Calu3 (cell line): ENCODE measurements at regions not wholly inside any gene's neighbourhood (a gene's known extent, or its start where the extent isn't known, plus 50 kb on each side); places are given as distances from the start of the nearest gene placed in this dataset.
"Not testable (repeated sequence)": the region's sequence is repeated elsewhere in the genome, so short reads cannot be mapped to it uniquely, and the experiment has no call there.

ENCODE experiments used
- BruUV-seq: library from RNA; stranded (reverse); fragments of 400-500 nt; replicated peaks from 2 replicates; lab custom pipeline; 2021; lab: Mats Ljungman, UMichigan
- CTCF ChIA-PET: fragments of 300-600 bp; sonication (Branson Sonifier 250); formaldehyde crosslinking; loops from one replicate; lab custom pipeline; 2022; ENCODE audit warnings: antibody characterized with exemption; lab: Charles Lee
- DNase-seq: peaks from one replicate; pipeline ENCODE4 v3.0.0; 2022
- H3K27ac Mint-ChIP-seq: one replicate; pipeline ENCODE4 v1.8.0; 2022; ENCODE audit warnings: mixed read lengths; ENCODE audit not compliant: unreplicated experiment
- H3K27me3 Mint-ChIP-seq: one replicate; pipeline ENCODE4 v1.8.0; 2022; ENCODE audit warnings: mixed read lengths; ENCODE audit not compliant: unreplicated experiment
- H3K36me3 Mint-ChIP-seq: one replicate; pipeline ENCODE4 v1.8.0; 2022; ENCODE audit warnings: mild to moderate bottlenecking, moderate library complexity, mixed read lengths; ENCODE audit not compliant: insufficient read depth, unreplicated experiment
- H3K4me1 Mint-ChIP-seq: one replicate; pipeline ENCODE4 v1.8.0; 2022; ENCODE audit warnings: mild to moderate bottlenecking, low read depth, mixed read lengths; ENCODE audit not compliant: unreplicated experiment
- H3K4me3 Mint-ChIP-seq: one replicate; pipeline ENCODE4 v1.8.0; 2022; ENCODE audit warnings: mild to moderate bottlenecking, low read depth, moderate library complexity, mixed read lengths; ENCODE audit not compliant: unreplicated experiment
- H3K9me3 Mint-ChIP-seq: one replicate; pipeline ENCODE4 v1.8.0; 2022; ENCODE audit warnings: low read depth, mixed read lengths; ENCODE audit not compliant: unreplicated experiment
- intact Hi-C: fragments of 100-400 bp; cut with micrococcal nuclease; formaldehyde crosslinking; loops from one replicate; pipeline ENCODE4 v1.10.0; 2022; ENCODE audit not compliant: unreplicated experiment
- TF ChIP-seq, protein P1 (sequence below): fragments of 200-600 bp; IDR thresholded peaks from one replicate; pipeline ENCODE4 v1.8.0; 2022; ENCODE audit warnings: antibody characterized with exemption; ENCODE audit not compliant: unreplicated experiment

DNA sequence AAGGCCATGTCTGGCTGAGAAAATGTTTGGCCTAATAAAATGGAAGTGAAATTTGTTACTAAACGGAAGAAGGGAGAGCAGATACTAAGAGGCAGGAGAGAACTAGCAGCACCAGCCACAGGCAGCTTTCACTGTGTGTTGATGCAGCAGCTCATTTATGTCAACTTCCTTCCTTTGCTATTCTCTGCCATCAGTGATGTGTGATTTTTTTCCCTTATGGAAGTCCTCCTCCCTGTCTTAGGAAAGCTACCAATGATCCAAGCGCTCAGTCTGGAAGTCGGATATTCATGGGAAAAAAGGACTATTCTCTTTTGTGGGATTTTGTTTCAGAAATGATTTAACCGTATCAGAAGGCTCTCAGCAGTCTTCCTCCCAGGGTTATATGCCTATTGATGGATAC is 1629.2 kb downstream of the CDH8 start:
- no TSS peak for BruUV-seq
- Mint-ChIP-seq H3K27me3 (no peaks in the 10 kb centered on the region), H3K4me1 (no peaks in the 10 kb centered on the region), H3K9me3 (peaks cover 11% of the 10 kb centered on the region), H3K27ac (no peak overlapping the region), H3K36me3 (no peaks in the 10 kb centered on the region), H3K4me3 (no peak overlapping the region)
- no peak for DNase-seq
- intact Hi-C loops: no loop called here
- TF ChIP-seq, protein P1, sequence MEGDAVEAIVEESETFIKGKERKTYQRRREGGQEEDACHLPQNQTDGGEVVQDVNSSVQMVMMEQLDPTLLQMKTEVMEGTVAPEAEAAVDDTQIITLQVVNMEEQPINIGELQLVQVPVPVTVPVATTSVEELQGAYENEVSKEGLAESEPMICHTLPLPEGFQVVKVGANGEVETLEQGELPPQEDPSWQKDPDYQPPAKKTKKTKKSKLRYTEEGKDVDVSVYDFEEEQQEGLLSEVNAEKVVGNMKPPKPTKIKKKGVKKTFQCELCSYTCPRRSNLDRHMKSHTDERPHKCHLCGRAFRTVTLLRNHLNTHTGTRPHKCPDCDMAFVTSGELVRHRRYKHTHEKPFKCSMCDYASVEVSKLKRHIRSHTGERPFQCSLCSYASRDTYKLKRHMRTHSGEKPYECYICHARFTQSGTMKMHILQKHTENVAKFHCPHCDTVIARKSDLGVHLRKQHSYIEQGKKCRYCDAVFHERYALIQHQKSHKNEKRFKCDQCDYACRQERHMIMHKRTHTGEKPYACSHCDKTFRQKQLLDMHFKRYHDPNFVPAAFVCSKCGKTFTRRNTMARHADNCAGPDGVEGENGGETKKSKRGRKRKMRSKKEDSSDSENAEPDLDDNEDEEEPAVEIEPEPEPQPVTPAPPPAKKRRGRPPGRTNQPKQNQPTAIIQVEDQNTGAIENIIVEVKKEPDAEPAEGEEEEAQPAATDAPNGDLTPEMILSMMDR: no peak
- CTCF ChIA-PET: no interaction called here

DNA sequence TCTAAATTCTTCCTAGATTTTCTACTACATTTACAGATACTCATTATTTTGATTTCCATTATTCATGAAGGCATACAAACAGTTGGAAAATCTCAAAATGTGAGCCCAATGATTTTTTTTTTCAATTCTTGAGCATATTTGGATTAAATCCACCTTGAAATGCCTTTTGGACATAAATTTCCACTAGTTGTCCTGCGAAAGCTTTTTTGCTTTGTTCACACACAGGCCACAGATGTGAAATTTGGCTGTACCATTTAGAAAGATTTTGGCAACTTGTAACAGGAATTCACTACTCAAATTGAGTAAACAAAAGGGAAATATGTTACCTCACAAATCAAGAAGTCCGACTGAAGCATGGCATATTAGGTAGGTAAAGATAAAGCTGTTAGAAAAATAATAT is 1631.0 kb downstream of the CDH8 start:
- Mint-ChIP-seq H3K9me3 (peaks cover 11% of the 10 kb centered on the region), H3K4me1 (no peaks in the 10 kb centered on the region), H3K27ac (no peak overlapping the region), H3K4me3 (no peak overlapping the region), H3K27me3 (no peaks in the 10 kb centered on the region), H3K36me3 (no peaks in the 10 kb centered on the region)
- CTCF ChIA-PET: no interaction called here
- no TSS peak for BruUV-seq
- DNase-seq: no peak
- intact Hi-C loops: no loop called here
- TF ChIP-seq, protein P1: no peak

DNA sequence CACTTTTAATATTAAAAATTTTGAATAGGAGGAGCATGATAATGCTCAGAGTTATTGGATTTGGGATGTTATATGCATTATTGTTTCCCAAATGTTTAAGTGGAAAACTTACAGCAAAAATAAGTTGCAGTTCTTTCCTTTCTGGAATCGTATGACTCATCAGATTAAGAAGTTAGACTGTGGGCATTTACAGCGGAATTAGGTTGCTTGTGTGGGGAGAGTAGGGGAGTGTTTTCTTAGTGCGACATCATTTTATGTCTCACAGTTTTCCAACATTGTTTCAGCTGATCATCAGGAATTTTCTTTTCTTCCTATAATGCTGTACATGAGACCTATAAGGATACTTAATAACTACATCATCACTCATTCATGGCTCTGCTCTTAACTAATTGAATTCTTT is 1631.8 kb downstream of the CDH8 start:
- H3K4me1 Mint-ChIP-seq: no peaks in the 10 kb centered on the region
- no peaks in the 10 kb centered on the region for H3K27me3 Mint-ChIP-seq
- H3K4me3 Mint-ChIP-seq: no peak overlapping the region
- H3K27ac Mint-ChIP-seq: no peak overlapping the region
- no peak for DNase-seq
- intact Hi-C loops: no loop called here
- H3K9me3 Mint-ChIP-seq: peaks cover 11% of the 10 kb centered on the region
- no peaks in the 10 kb centered on the region for H3K36me3 Mint-ChIP-seq
- CTCF ChIA-PET: no interaction called here
- TF ChIP-seq, protein P1: no peak
- no TSS peak for BruUV-seq

DNA sequence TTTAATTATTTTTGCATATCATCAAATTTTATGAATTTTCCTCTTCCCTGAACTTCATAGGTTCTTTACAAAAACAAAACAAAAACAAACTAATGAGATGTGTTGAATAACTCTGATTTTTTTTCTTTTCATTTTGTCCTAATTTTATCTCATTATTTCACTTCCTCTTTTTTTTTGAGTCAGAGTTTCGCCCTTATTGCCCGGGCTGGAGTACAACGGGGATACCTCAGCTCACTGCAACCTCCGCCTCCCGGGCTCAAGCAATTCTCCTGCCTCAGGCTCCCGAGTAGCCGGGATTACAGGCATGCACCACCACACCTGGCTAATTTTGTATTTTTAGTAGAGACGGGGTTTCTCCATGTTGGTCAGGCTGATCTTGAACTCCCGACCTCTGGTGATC is 1633.3 kb downstream of the CDH8 start:
- CTCF ChIA-PET, H3K4me3 Mint-ChIP-seq, intact Hi-C loops, DNase-seq, H3K4me1 Mint-ChIP-seq, BruUV-seq, H3K27ac Mint-ChIP-seq, H3K36me3 Mint-ChIP-seq, H3K9me3 Mint-ChIP-seq, H3K27me3 Mint-ChIP-seq: not testable (repeated sequence)

DNA sequence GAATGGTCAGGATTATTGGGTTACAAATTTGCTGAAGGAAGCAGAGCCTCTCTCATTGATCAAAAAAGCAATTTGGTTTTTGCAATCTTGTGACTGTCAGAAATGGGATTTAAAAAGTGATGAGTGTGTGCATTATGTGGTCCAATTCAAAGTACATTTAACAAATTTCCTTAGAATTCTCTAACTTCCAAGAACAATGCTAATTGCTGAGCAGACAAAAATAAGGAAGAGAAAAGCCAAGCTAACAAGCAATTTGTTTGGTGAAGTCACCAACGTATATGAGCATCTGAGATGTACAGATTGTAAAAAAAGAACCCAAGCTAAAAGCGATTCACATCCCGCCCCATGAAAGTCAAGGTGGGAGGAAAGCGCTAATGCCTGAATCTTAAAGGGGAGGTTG is 1643.9 kb downstream of the CDH8 start:
- CTCF ChIA-PET: no interaction called here
- intact Hi-C loops: no loop called here
- no peak overlapping the region for H3K4me3 Mint-ChIP-seq
- H3K9me3 Mint-ChIP-seq: peaks cover 10% of the 10 kb centered on the region
- no peaks in the 10 kb centered on the region for H3K36me3 Mint-ChIP-seq
- no peak for DNase-seq
- no peaks in the 10 kb centered on the region for H3K4me1 Mint-ChIP-seq
- no peak overlapping the region for H3K27ac Mint-ChIP-seq
- TF ChIP-seq, protein P1: no peak
- no peaks in the 10 kb centered on the region for H3K27me3 Mint-ChIP-seq
- BruUV-seq: no TSS peak
